NCI-H2029 (cell line): ENCODE measurements at regions not wholly inside any gene's neighbourhood (a gene's known extent, or its start where the extent isn't known, plus 50 kb on each side); places are given as distances from the start of the nearest gene placed in this dataset.

ENCODE experiments used
- DNase-seq: peaks from one replicate; lab custom pipeline; 2025; lab: John Stamatoyannopoulos, UW

DNA sequence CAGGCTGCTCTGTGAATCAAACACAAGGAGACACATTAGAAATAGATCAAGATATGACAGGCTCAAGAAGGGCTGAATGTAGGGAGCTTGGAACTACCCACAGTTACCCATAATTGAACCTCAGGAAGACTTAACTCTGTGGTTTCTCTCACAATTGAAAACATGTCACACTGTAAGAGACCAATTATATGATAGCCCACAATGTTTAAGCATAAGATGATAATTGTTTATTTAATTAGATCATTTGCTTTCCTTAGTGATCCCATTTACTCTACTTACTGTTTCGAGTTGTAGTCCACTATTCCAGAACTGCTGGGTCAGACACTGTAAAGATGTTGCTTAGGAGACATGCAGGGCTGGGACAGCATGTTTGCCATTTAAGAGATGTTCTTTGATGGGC, 201.3 kb upstream of the RARB start:
- no peak for DNase-seq

DNA sequence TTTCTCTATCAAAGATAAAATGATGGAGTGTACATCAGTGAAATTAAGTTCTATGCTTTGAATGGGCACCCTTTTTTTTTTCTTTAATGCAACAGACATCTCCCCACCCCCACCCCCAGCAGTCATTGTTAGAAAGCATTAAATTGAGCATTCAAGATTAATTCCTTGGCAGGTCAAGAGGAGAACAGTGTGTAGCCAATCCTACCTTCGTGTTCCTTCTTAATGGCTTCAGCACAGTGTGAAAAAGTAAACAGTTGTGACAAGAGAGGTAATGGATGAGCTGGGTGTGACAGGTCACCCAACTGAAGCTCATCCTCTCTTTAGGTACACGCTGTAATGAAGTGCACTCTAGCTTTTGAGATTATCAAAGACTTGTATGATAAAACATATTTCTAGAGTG, 198.5 kb upstream of the RARB start:
- DNase-seq = no peak

DNA sequence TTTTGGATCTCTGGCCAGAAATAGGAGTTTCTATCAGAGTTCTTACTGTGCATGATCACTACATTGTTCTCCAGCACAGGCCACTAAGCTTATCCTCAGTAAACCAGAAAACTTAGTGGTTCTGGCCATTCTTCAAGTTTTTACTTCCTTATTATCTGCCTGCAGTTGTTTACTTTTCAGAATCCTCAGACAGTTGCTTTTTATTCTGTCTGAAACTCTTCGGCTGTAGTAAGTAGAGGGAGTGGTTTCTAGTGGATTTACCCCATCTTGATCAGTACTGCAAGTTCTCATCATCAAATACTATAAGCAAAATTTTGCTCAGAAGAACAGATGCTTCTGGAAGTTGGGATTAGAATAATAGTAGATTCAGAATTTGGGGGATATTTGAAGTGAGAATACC, 193.0 kb upstream of the RARB start:
- DNase-seq = no peak

DNA sequence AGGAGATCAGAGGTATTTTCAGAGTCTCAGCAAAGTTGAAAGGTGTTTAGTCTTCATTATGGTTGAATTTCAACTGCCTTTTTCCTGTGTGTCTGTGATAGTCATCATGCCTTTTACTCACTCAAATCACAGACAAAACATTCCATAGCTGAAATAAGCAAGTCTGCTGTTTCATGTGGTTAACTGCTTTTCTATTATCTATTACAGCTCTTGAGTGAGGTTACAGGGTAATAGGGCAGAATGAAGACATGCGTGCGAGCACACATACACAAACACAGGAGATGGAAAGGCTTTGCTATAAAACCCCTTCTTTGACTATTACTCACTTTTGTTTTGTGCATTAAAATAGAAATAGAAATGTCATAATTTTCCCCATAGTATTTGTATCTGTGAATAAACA, 192.6 kb upstream of the RARB start:
- no peak for DNase-seq

DNA sequence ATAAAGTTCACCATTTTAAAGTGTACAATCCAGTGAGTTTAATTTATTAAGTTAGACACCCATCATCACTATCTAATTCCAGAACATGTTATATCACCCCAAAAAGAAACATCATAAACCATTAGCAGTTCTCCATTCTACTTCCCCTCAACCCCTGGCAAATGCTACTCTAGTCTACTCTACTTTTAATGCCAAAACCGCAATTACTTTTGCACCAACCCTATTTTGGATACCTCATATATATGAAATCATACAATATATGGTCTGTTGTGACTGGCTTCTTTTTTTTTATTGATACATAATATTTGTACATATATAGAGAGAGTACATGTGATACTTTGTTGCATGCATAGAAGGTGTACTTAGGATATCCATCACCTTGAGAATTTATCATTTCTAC, 190.5 kb upstream of the RARB start:
- DNase-seq = no peak

DNA sequence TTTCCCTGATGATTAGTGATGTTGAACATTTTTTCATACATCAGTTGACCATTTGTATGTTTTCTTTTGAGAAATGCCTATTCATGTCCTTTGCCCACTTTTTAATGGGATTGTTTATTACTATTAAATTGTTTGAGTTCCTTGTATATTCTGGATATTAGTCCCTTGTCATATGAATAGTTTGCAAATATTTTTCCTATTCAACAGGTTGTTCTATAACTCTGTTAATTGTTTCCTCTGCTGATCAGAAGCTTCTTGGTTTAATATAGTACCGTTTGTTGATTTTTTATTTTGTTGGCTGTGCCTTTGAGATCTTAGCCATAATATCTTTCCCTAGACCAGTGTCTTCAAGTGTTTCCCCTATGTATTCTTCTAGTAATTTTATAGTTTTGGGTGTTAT, 189.0 kb upstream of the RARB start:
- no peak for DNase-seq

DNA sequence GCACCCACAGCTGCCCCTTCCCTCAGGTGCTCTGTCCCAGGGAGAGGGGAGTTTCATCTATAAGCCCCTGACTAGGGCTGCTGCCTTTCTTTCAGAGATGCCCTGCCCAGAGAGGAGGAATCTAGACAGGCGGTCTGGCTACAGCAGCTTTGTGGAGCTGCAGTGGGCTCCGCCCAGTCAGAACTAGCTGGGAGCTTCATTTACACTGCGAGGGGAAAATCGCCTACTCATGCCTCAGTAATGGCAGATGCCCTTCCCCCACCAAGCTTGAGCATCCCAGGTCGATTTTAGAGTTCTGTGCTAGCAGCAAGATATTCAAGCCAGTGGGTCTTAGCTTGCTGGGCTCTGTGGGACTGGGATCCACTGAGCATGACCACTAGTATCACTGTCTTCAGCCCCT, 181.2 kb upstream of the RARB start:
- no peak for DNase-seq

DNA sequence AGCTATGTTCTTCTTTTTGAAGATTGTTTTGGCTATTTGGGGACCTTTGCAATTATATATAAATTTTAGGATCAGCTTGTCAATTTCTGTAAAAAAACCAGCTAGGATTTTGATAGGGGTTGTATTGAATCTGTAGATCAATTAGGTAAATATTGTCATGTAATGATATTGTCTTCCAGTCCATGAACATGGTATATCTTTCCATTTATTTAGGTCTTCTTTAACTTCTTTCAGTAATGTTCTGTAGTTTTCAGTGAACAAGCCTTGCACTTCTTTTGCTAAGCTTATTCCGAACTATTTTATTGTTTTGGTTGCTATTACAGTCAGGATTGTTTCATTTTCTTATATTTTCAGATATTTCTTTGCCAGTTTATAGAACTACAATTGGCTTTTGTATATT, 175.8 kb upstream of the RARB start:
- no peak for DNase-seq

DNA sequence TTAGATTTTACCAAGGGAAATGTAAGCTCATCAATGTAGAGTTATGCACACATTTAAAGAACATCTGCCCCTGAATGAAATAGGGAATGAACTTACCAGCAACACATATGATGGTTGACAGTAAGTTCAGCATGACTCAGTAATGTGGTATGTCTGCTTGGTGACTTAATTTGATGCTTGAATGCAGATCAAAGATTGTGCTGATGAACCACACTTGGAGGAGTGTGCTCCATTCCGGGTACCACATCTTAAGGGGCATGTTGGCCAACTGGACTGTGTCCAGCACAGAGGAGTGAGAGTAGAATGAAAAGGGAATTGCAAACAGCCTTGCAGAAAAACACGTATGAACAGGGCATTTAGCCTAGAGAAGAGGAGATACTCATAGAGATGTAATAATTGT, 171.0 kb upstream of the RARB start:
- DNase-seq = no peak

DNA sequence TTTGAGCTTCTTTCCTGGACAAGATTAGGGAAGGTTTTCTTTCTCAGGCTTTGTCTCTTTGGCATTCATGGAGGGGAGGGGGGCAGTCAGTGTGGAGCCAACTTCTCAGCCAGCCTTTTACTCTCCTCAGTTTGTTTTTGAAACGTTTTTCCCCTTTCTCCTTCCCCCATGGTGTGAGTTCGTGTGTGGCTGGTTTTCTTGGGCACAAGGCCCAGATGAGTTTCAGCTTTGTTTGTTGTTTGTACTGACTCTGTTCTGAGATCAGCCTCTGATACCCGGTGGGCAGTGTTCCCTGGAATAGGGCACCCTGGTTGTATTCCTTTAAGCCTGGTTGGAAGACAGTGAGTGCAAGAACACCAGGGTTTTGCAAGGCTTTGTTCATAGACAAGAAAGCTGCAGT, 168.2 kb upstream of the RARB start:
- no peak for DNase-seq

DNA sequence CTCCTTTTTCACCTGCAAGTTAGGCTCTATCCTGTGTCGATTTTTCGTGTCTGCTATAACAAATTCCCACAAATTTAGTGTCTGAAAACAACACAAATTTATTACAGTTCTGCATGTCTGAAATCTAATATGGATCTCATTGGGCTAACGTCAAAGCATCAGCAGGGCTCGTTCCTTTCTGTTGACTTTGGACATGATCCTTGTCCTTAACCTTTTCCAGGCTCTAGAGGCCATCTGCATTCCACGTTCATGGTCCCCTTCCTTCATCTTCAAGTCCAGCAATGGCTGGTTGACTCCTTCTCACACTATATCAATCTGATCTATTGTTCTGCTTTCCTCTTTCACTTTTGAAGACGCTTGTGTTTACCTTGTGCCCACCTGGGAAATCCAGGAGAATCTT, 165.7 kb upstream of the RARB start:
- DNase-seq = no peak

DNA sequence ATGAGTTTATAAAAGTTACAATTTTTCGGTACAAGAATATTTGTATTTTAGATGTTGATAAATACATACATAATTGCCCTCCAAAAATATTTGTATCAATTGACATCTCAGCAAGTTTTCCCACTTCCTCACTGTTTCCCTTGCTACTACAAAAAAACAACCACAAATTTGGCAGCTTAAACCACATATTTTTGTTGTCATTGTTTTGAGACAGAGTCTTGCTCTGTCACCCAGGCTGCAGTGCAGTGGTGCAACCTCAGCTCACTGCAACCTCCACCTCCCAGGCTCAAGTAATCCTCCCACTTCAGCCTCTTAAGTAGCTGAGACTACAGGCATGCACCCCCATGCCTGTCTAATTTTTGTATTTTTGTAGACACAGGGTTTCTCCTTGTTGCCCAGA, 162.8 kb upstream of the RARB start:
- no peak for DNase-seq

DNA sequence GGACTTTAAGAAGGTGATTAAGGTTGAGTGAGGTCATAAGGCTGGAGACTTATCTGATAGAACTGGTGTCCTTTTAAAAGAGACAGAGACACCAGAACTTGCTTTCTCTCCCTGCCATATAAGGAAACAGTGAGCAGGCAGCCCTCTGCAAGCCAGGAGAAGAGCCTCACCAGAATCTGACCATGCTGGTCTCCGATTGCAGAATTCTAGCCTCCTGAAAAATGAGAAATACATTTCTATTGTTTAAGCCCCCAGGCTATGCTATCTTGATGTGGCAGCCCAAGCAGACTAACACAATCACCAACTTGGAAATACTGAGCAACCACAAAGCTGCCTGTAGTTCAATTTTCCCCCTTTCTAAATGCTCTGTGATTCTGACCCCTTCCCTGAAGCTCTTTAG, 161.4 kb upstream of the RARB start:
- DNase-seq = no peak

DNA sequence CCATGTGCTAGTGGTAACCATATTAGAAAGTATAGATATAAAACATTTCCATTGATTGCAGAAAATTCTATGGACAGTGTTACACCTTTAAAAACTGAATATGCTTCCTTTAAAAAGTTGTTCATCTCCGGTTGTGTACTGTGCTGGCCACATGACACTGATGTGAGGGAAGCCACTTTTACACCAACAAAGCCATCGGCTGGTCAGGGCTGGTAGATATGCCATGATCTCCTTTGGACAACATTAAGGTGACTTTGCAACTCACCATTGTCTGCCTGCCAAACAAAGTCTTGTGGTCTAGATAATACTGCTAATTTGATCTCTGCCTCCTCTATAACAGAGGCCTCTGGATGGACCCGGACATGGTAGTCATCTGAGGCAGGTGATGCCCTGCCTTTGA, 156.0 kb upstream of the RARB start:
- no peak for DNase-seq

DNA sequence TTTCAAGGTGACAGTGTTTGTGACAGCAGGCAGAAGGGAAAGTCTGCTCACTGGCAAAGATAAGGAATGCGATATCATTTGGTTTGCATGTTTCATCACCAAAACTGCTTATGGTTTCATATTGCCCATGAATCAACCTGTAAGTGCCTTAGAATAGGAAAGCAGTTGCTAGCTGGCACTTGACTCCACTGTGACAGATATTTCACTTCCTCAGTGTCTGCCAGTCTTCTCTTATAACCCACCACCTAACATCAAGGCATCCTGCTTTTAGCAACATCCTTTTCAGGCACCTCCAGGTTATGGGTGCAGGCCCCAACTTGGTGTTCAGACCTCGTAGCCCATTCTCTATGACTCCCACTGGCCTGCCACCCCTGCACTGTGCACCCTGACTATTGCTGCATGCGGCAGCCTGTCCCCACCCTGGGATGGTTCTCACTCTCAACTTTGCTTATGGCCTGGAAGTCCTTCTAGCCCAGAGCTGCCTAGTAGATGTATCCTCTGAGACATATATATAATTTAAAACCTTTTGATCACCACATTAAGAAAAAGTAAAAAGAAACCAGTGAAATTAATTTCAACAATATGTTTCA, 154.4 kb upstream of the RARB start:
- DNase-seq = no peak

DNA sequence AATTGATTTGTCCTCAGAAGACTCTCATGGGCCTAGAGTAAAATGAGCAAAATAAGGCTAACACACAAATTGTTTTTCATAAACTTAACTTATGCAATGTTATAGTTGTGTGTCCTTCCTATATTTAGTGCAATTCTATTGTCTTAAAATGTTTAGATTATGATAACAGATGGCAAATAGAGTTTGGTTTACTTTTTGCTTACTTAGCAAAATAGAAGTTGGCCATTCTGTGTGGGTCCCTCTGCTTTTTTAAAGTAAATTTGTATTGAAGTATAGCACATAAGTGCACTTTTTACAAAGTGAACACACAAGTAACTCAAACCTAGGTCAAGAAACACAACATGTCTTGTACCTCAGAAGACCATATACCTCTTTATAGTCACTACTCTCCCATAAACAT, 150.6 kb upstream of the RARB start:
- DNase-seq = no peak

DNA sequence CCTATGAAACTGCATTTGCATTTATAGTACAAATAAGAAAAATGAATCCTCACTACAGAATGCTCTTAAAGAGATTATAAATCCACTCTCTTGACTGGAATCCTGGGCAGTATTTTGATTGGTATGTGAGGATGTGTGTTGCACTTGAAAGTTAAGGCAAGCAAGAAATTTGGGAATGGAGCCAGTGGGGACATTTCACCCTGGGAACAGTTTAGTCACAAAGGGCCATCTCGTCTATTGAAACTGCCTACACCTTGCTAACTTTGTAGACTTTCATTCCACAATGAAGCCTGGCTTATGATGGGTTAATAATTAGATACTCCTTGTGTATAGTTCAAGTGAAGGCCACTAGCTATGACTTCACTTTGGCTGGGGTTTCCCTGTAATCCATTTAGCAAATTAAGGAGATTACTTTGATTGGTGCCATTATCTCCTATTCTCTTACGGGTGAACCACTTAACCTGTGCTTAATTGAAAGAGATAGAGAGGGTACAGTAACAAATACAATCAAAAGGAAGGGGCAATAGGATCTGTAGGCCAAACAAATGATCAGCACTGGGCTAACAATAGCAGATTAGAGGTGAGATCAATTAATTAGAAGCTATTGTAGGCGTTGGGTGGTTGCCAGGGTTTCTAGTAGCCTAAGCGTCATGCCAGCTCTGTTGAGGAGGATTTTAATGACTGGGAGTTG, 146.9 kb upstream of the RARB start:
- no peak for DNase-seq

DNA sequence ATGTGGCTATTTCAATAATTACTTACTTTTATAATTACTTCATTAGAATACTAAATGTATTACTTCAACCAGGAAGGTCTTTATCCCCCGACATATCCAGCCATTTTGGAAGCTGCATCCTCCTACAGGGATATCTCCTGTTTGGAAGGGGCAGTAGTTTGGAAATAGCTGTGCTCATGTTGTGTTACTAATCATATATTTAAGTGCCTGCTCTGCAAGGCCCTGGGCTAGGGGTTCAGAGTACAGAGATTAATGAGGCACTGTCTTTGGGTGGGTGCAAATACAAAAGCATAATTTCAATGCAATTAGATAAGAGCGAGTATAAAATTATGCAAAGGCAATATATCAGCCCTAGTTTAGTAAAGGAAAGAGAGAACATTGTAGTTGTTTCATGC, 146.3 kb upstream of the RARB start:
- no peak for DNase-seq

DNA sequence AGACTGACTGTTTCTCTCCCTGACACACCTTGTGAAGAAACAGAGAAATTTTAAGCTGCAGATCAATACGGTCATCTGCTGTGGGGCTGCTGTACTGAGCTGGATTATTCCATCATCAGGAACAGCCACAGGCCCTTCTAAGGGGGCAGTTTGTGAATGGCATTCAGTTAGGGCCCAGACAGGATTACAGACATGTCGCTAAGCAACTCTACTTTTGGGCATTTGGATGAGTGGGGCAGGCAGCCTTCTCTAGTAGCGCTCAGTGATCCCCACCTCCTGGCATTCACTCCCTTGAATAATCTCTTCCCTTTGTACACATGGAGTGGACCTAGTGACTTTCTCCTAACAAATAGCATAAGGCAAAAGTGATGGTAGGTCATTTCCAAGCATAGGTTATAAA, 144.4 kb upstream of the RARB start:
- DNase-seq = no peak

DNA sequence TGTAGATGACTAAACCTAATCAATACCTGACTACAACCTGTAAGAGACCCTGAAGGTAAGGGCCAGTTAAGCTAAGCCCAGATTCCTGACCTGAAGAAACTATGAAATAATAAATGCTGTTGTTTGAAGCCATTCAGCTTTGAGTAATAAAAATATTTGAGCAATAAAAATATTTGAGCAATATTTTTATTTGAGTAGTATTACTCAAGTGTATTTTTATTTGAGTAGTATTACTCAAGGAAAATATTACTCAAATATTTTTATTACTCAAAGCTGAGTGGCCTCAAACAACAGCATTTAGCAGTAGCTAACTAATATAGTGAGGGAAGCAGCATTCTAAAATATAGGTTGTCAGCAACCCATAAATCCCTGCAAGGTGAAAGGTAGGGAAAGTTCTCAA, 143.8 kb upstream of the RARB start:
- no peak for DNase-seq

DNA sequence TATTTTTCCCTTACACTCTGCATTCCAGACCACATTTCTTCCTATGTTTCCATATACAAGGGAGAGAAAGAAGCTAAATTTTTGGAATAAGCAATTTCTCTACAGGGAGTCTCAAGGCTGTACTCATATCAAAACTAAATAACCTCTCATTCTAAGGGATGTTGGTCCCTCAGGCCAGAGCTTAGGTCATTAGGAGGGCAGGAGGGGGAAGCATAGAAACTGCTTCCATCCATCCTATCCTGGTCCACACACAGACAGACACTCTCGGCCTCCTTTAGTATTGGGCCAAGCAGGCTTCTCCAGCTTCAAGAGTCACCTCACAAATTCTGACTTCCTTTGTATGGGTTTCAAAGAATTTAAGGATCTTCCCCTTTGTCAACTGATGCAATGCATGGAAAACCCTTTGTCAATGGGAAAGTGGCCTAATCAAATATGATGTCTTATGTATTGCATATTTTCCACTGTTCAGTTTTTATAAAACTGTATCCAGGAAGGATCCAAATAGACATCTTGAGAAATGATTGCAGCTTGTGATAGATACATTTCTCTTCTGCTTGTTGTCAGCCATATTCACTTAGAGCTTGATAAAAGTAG, 140.7 kb upstream of the RARB start:
- no peak for DNase-seq

DNA sequence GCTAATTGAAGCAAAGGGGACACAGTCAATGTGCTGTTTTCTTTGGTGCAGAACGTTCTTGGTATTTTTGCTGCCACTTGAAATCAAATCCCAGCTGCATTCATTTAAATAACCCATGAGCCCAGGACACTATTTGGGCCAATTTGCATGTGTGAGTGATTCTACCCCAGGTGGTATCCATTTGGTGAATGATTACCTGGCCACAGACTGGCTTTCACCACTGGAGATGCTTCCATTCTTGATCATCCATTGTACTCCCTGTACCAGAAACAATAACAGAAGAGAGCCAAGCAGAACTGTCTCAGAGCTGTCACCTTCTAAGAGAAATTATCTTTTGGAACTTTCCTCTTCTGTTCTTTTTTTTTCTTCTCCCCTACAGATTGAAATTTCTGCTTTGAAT, 139.7 kb upstream of the RARB start:
- no peak for DNase-seq

DNA sequence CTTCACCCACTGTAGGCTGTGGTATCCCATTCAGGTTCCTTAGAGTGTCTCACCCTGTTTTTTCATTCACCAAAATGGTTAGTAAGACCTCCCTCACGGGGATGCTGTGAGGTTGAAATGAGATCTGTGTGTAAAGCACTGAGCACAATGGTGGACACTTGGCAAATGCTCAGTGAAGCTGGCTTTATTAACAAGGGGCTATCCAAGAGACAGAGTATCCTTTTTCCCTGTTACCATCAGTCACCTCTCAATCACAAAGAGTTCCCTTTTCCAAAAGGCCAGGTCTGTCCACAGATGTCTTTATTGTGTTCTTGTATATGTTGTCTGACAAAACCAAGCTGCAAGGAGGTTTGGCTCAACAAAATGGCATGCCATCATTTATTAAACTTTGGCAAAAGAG, 138.9 kb upstream of the RARB start:
- DNase-seq = no peak

DNA sequence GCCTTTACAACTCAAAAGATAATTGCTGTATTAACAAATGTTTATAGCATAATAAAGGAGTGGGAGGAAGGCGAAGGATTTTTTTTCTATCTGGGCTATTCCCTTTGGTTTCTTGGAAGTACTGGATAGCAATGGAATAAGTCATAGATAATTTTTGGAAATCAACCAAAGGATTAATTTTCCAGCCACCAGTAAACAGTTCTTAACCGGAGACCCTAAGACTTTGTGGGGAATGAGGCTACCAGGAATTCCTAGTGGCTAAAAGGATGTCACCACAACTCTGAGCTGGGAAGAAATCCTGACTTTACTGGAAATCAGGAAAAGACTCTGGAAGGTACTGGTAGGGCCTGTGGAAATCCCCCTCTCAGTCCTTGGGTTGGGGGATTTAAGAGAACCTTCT, 138.4 kb upstream of the RARB start:
- DNase-seq = no peak
